Lower leg skin (tissue), 3 donors: ENCODE measurements at regions not wholly inside any gene's neighbourhood (a gene's known extent, or its start where the extent isn't known, plus 50 kb on each side); places are given as distances from the start of the nearest gene placed in this dataset.

Source experiments
- POLR2A ChIP-seq, 2 donors: fragments of 450-650 bp; IDR thresholded peaks; one replicate each; pipeline ENCODE4 v1.6.1; 2016 to 2017; ENCODE audit warnings: antibody characterized with exemption in 2 of 2, mild to moderate bottlenecking in 1 of 2, moderate library complexity in 1 of 2
- TF ChIP-seq, protein P1 (sequence below), 3 donors: fragments of 450-650 bp; IDR thresholded peaks; one replicate each; pipeline ENCODE4 v1.5.1; 2016; ENCODE audit warnings: antibody characterized with exemption in 3 of 3, mild to moderate bottlenecking in 3 of 3, moderate library complexity in 2 of 3

DNA sequence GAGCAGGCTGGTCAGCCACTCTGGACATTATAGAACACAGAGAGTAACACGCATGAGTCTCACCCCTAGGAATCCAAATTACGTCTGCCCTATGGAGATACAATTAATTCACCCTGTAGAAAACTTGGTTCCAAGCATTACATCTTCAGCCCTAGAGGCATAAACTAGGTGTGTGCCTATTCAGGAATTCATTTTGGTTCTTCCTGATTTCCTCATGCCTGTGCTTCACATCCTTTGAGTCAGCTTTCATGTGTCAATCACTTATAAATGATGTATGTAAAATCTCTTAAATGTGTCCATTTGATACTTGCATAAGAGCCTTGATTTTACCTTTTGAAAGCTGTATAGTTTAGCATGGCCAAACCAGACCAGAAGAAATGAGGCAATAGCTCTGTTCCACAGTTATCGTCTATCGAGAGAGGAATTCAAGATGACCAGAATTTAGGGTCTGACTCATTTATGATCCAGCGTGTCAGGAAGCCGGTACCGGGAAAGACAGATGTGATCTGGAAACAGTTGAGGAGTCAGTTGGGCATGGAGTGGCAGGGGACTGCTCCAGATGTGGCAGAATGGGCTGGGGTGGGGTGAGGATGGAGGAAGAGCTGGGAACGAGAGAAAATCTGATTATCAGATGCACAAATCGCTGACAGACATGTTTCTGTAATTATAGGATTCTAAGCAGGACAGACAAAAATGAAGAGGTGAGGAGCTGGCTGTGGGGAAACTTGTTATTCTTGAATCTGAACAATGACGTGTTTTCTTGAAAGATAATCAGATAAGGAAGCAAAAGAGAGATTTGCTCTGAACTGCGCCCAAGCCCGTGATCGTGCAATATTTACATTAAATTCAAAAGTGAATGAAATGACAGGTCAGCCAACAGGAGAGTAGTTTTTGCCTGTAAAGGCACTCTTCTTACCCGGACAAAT lies 76.7 kb downstream of the C16orf95 start:
- TF ChIP-seq, protein P1, sequence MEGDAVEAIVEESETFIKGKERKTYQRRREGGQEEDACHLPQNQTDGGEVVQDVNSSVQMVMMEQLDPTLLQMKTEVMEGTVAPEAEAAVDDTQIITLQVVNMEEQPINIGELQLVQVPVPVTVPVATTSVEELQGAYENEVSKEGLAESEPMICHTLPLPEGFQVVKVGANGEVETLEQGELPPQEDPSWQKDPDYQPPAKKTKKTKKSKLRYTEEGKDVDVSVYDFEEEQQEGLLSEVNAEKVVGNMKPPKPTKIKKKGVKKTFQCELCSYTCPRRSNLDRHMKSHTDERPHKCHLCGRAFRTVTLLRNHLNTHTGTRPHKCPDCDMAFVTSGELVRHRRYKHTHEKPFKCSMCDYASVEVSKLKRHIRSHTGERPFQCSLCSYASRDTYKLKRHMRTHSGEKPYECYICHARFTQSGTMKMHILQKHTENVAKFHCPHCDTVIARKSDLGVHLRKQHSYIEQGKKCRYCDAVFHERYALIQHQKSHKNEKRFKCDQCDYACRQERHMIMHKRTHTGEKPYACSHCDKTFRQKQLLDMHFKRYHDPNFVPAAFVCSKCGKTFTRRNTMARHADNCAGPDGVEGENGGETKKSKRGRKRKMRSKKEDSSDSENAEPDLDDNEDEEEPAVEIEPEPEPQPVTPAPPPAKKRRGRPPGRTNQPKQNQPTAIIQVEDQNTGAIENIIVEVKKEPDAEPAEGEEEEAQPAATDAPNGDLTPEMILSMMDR (IDR thresholded peaks at IDR 0.05) = no peak
- no peak for TF ChIP-seq POLR2A (IDR thresholded peaks at IDR 0.05)
